Choroid plexus epithelial cell (primary cell): ENCODE measurements at regions not wholly inside any gene's neighbourhood (a gene's known extent, or its start where the extent isn't known, plus 50 kb on each side); places are given as distances from the start of the nearest gene placed in this dataset.

Experiments
- DNase-seq: peaks from one replicate; pipeline ENCODE4 v3.0.0-alpha.2; 2010; ENCODE audit warnings: low read depth
- H3K4me3 ChIP-seq: 2 replicates; pipeline ENCODE4 v1.5.1; 2011; ENCODE audit warnings: low read depth, mild to moderate bottlenecking, control low read depth, low read length, moderate library complexity
- TF ChIP-seq, protein P1 (sequence below): conservative IDR thresholded peaks from 2 replicates; pipeline ENCODE4 v1.5.1; 2011; ENCODE audit warnings: low read depth, mild to moderate bottlenecking, control low read depth, inconsistent platforms, low read length, moderate library complexity

DNA sequence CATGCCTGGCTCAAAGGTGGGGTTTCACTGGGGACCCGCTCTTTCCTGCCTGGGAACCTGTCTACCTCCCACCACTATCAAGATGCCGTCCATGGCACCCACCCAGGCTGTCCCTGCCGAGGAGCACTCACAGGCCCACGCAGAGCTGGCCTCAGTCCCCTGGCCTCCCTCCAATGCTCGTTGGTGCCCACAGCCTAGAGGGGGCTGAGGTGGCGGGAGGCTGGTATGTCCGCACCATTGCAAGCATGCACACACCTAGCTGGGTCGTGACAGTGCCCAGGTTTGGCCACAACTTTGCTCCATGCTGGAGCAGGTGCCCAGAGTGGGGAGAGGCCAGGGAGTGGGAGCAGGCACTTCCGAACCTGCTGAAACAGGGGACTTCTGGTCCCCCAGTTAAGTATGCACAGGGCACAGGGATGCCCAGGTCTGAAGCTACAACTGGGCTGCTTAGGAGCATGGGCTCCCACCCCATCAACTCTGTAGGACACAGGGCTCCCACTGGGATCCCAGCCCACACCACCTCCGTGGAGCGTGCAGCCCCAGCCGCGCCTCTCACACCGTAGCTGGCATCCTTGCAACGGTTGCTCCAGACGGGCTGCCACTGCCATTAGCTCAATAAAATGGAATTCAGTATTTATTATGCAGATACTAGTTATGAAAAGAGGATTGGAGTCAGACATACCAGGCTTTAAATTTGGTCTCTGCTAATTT, 1376.1 kb upstream of the TENM3 start:
- TF ChIP-seq, protein P1, sequence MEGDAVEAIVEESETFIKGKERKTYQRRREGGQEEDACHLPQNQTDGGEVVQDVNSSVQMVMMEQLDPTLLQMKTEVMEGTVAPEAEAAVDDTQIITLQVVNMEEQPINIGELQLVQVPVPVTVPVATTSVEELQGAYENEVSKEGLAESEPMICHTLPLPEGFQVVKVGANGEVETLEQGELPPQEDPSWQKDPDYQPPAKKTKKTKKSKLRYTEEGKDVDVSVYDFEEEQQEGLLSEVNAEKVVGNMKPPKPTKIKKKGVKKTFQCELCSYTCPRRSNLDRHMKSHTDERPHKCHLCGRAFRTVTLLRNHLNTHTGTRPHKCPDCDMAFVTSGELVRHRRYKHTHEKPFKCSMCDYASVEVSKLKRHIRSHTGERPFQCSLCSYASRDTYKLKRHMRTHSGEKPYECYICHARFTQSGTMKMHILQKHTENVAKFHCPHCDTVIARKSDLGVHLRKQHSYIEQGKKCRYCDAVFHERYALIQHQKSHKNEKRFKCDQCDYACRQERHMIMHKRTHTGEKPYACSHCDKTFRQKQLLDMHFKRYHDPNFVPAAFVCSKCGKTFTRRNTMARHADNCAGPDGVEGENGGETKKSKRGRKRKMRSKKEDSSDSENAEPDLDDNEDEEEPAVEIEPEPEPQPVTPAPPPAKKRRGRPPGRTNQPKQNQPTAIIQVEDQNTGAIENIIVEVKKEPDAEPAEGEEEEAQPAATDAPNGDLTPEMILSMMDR: no peak
- no peak overlapping the region for H3K4me3 ChIP-seq
- no peak for DNase-seq

DNA sequence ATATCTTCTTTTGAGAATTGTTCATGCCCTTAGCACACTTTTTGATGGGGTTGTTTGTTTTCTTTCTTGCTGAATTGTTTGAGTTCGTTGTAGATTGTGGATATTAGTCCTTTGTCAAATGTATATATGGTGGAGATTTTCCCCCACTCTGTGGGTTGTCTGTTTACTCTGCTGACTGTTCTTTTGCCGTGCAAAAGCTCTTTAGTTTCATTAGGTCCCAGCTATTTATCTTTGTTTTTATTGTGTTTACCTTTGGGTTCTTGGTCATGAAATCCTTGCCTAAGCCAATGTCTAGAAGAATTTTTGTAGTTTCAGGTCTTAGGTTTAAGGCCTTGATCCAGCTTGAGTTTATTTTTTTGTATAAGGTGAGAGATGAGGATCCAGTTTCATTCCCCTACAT, 1372.6 kb upstream of the TENM3 start:
- DNase-seq: no peak
- H3K4me3 ChIP-seq: no peak overlapping the region
- TF ChIP-seq, protein P1: no peak

DNA sequence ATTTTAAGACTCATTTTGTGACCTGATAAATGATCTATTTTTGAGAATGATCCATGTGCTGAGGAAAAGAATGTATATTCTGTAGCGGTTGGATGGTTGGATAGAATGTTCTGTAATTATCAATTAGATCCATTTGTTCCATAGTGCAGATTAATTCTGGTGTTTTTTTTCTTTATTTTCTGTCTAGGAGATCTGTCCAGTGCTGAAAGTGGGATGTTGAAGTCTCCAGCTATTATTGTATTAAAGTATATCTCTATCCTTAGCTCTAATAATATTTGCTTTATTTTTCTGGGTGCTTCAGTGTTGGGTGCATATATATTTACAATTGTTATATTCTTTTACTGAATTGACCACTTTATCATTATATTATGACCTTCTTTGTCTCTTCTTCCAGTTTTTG, 1344.9 kb upstream of the TENM3 start:
- no peak for DNase-seq
- no peak overlapping the region for H3K4me3 ChIP-seq
- TF ChIP-seq, protein P1: no peak

DNA sequence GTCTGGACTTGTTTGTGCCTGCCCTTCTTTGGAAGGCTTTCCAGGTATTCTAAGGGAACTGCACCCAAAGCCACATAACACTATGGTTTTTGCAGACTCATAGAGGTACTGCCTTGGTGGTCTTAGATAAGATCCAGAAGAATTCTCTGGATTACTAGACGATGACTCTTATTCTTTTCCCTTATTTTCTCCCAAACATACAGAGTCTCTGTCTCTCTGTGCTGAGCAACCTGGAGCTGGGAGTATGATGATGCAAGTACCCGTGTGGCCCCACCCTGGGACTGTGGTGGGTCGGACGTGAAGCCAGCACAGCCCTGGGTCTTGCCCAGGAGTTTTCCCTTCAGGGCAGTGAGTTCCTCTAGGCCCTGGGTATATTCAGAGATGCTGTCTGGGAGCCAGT, 1342.4 kb upstream of the TENM3 start:
- TF ChIP-seq, protein P1: no peak
- no peak overlapping the region for H3K4me3 ChIP-seq
- no peak for DNase-seq

DNA sequence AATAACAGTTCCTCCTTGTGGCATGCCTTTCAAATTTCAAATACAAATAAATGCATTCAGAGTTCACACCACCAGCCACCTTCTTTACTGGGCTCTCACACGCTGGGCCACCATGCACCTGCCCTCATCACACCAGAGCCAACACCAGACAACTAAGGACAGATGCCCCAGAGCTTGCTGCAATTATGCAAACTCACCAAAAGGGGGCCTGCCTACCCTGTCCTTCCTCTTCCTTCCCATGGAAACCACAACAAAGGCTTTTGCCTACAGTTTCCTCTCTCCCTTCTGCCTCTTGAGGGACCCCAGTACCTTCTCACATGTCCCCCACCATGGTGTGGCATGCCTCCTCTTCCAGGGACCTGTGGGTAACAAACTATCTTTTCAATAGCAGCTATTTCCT, 1333.9 kb upstream of the TENM3 start:
- no peak overlapping the region for H3K4me3 ChIP-seq
- TF ChIP-seq, protein P1: peak; percentile 18
- DNase-seq: peak; percentile 4

DNA sequence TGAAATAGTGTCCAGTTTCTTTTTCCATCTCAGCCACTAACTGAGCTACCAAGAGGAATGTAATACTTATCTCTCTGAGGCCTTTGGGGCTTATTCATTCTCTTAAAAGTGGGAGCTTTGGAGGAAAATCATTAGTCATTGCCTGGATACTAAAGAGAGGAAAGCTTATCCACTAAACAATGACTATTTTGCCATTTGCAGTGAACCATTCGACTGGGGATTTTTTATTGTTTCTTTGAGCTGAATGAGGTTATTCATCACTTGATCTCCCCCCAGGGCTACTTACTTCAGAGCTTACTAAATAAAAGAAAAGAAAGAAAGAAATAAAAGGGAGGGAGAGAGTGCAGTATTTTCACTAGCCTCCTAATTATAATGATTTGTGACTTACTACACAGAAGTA, 1329.5 kb upstream of the TENM3 start:
- TF ChIP-seq, protein P1: no peak
- no peak overlapping the region for H3K4me3 ChIP-seq
- DNase-seq: peak; percentile 0

DNA sequence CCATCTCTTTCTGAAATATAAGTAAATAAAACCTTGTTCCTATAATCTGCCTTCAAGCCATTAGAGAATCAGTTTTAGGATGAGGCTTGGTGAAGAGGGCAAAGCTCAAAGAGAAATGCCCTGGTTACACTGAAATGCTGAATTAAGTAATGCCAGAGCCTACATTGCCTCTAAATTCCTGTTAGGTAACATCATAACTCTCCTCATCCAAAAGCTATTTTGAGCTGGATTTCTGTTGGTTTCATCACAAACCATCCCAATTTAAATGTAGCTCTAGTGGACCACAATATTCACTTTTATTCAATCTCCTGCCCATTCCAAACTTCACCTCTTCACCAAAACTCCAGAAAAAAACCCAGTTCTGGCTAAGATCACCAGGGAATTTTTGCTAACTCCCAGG, 1319.7 kb upstream of the TENM3 start:
- TF ChIP-seq, protein P1: no peak
- H3K4me3 ChIP-seq: no peak overlapping the region
- DNase-seq: peak; percentile 21
